Stimulated activated CD4-positive, alpha-beta T cell treated with anti-CD3 and anti-CD28 coated beads, Interleukin-4, amount 100 ng/mL, for 4 hours (primary cell): ENCODE measurements at regions not wholly inside any gene's neighbourhood (a gene's known extent, or its start where the extent isn't known, plus 50 kb on each side); places are given as distances from the start of the nearest gene placed in this dataset.

Source experiments
- DNase-seq, 2 experiments: peaks; one replicate each; pipeline ENCODE4 v3.0.0-alpha.2; 2020

- no peak for DNase-seq
Observed at GRCh38 chr16:74169687-74170376, 126.8 kb upstream of the PSMD7 start.

DNA sequence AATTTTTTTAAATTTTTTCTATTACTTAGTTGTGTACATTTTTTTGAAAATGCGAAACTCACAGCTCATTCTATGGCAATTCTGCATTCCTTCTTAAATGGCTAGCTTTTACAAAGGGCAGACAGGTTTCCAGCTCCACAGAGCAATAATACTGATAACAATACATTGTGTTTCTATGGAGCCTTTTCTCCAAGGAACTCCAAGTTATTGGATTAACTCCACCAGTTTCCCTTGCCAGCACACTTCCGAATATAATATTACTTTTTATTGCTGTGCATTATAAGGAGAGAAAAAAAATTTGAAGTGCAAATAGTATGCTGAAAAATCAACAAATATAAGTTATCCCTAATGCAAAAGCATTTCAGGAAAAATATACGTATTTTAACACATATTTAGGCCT is 127.5 kb upstream of the PSMD7 start:
- DNase-seq: no peak

- DNase-seq: no peak
Observed at GRCh38 chr16:74168445-74168844, 128.2 kb upstream of the PSMD7 start.

GRCh38 chr16:74166456-74166855 is 130.2 kb upstream of the PSMD7 start:
- DNase-seq: no peak

- no peak for DNase-seq
Observed at GRCh38 chr16:74165566-74166080, 131.0 kb upstream of the PSMD7 start.

DNA sequence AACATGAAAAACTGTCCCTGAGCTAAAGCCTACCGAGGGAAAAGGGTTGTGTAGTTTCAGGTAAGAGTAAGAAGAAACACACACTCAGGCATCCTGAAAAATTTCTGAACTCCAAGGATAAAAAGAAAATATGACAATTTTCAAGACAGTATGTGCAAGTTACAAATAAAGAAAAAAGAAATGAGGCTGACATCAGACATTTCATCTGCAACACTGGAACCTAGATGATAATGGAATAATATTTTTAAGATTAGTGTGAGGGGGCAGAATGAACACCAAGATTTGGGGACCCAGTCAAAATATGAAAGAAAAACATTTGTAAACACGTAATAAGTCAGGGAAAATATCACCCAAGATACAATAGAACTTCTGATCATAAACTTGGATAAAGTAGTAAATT is 135.9 kb upstream of the PSMD7 start:
- DNase-seq: no peak

GRCh38 chr16:74153773-74154172 is 142.8 kb upstream of the PSMD7 start:
- no peak for DNase-seq

DNA sequence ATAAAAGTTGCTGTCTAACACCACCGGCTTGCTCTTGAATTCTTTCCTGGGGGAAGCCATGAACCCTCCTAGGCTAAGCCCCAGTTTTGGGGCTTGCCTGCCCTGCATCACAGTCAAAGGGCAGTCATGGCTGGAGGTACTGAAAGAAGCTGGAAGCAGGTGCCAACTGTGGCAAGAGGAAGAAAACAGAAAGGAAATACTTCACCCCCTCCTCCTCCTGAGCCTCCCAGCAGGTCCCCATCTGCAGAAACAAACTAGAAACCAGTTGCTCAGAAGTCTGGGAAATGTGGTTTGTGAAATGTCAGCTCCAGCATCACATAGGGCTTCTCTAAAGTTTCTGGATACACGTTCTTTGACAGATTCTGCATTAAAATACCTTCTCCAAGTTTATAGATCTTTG is 150.0 kb upstream of the PSMD7 start:
- DNase-seq: no peak

DNA sequence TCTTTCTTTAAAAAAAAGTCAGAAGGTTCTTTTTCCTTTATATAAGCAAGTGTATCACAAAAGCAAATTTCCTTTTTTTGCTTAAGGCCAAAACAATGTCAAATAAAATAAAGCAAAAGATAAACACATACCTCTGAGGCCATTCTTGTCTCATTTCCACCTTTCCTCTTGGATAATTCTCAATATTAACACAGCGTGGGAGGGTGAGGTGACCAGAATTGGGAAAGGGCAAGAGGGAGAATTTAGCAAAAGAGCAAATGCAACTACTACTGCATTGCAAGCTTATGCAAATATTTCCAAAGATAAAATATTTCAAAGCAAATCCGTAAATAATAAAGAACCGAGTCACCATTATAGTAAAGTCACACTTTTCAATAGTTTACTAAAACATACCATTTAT is 153.4 kb upstream of the PSMD7 start:
- DNase-seq: no peak

DNA sequence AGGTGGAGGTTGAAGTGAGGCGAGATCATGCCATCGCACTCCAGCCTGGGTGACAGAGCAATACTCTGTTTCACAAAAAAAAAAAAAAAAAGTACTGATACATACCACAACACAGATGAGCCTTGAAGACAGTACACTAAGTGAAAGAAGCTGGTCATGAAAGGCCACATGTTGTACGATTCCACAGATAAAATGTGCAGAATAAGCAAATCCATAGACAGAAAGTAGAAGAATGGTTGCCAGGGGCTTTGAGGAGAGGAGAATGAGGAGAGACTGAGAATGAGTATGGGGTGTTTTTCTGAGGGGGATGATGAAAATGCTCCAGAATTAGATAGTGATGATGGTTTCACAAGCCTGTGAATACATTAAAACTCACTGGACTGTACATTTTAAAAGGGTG is 155.6 kb upstream of the PSMD7 start:
- DNase-seq: no peak

GRCh38 chr16:74140557-74140956 is 156.1 kb upstream of the PSMD7 start:
- DNase-seq: no peak

- DNase-seq: no peak
Observed at GRCh38 chr16:74123826-74124225, 172.8 kb upstream of the PSMD7 start.

- no peak for DNase-seq
Observed at GRCh38 chr16:74123195-74123594, 173.4 kb upstream of the PSMD7 start.

DNA sequence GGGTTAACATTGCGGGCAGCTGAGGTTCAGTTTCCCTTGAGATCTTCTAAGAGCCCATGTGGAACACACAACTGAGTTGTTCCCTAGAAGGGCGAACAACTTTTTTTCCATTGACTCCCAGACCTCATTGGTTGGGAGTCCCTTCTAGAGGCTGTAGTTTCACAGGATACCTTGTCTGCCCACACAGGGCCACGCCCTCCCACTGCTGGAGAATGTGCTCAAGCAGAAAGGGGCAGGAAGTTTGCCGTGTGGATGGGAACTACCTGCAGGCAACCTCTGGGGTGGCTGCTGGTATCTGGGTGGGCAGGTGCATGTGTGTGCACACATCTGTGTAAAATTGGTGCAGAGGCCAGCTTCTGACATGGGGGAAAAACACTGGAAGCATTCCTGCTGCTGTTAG is 178.8 kb upstream of the PSMD7 start:
- DNase-seq: no peak

GRCh38 chr16:74113545-74113944 is 183.1 kb upstream of the PSMD7 start:
- DNase-seq: no peak

GRCh38 chr16:74111456-74111982 is 185.1 kb upstream of the PSMD7 start:
- no peak for DNase-seq

- DNase-seq: peak in 1 of 2 experiments; percentile 8
Observed at GRCh38 chr16:74107795-74108610, 188.6 kb upstream of the PSMD7 start.

DNA sequence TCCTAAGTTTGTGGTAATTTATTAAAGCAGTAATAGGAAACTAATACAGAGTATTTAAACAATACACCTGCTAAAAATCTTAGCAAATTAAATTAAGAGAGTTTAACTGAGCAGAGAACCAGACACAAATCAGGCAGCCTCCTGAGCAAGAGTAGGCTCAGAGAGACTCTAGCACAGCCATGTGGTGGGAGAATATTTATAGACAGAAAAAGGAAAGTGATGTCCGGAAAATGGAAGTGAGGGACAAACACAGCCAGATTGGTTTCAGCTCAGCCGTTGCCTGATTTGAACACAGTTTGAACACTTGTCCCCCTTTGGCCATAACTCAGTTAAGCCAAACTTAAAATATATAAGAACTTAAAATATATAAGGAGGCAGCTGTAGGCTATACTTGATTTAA is 192.6 kb upstream of the PSMD7 start:
- DNase-seq: no peak

DNA sequence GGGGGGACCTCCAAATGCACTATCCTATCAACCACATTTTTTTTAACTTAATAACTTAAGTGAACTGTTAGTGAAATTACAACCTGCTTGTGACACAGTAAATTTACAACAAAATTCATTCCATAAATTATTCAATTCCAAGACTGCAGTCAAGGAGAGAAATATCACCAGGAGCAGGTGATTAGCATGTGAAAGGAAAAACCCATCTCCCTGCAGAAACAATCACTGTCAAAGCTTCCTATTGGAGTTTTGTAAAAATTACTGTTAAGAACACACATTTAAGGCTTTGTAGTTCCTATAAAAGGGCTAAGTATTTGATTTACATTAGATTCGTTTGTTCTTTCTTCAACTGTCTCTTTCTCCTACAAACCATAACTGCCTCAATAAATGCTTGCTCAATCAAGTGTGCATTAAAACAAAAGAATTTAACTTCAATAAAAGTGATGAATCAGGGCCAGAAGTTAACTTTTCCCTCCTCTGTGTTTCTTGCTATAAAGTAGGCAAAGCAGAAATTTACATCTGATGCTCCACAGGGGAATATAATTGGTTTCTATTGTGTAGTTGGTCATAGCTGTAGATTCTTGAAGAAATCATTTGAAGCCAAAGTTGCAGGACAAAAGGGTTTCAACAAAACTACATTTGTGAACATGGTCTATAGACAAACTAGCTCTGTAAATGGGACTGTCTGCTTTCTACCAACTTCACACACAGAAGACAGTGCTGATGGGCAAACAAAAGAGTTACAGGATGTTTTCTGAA is 195.1 kb upstream of the PSMD7 start:
- no peak for DNase-seq

GRCh38 chr16:74100395-74101326 is 196.0 kb upstream of the PSMD7 start:
- no peak for DNase-seq

- DNase-seq: no peak
Observed at GRCh38 chr16:74099530-74099929, 197.1 kb upstream of the PSMD7 start.

- DNase-seq: no peak
Observed at GRCh38 chr16:74094962-74095361, 201.7 kb upstream of the PSMD7 start.
